Neural cell (in vitro differentiated cells): ENCODE measurements at regions not wholly inside any gene's neighbourhood (a gene's known extent, or its start where the extent isn't known, plus 50 kb on each side); places are given as distances from the start of the nearest gene placed in this dataset.

ENCODE experiments used
- H2AFZ ChIP-seq: fragments of 200-600, 300-800 bp; sonication (generic), shearing (Covaris generic); 2 replicates; pipeline ENCODE4 v1.6.0; 2014; ENCODE audit warnings: low read depth, mild to moderate bottlenecking, antibody characterized with exemption, low read length, moderate library complexity
- H3F3A ChIP-seq: fragments of 200-600 bp; shearing (Covaris generic); 2 replicates; pipeline ENCODE4 v1.6.1; 2016; ENCODE audit warnings: mild to moderate bottlenecking, moderate library complexity, mixed read lengths, antibody characterized with exemption, low read length; ENCODE audit not compliant: insufficient read depth, poor library complexity, severe bottlenecking
- H3K27ac ChIP-seq: fragments of 200-600, 300-800 bp; sonication (generic), shearing (Covaris generic); 2 replicates; pipeline ENCODE4 v1.5.1; 2014; ENCODE audit warnings: mild to moderate bottlenecking, low read length, moderate library complexity
- H3K27me3 ChIP-seq: fragments of 300-800, 200-600 bp; sonication (generic), shearing (Covaris generic); 2 replicates; pipeline ENCODE4 v1.6.0; 2014; ENCODE audit warnings: mild to moderate bottlenecking, low read depth, low read length, moderate library complexity; ENCODE audit not compliant: insufficient read depth
- H3K36me3 ChIP-seq: fragments of 300-800, 200-600 bp; sonication (generic), shearing (Covaris generic); 2 replicates; pipeline ENCODE4 v1.5.1; 2014; ENCODE audit warnings: mild to moderate bottlenecking, antibody characterized with exemption, low read length, moderate library complexity; ENCODE audit not compliant: insufficient read depth
- H3K4me2 ChIP-seq: fragments of 300-800, 200-600 bp; sonication (generic), shearing (Covaris generic); 2 replicates; pipeline ENCODE4 v1.6.0; 2014; ENCODE audit warnings: mild to moderate bottlenecking, low read length
- H3K4me3 ChIP-seq: fragments of 300-800, 200-600 bp; sonication (generic), shearing (Covaris generic); 2 replicates; pipeline ENCODE4 v1.5.1; 2014; ENCODE audit warnings: mild to moderate bottlenecking, low read length, moderate library complexity
- H3K79me2 ChIP-seq: fragments of 200-600 bp; shearing (Covaris generic); replicated peaks from 2 replicates; pipeline ENCODE4 v1.6.0; 2014; ENCODE audit warnings: mild to moderate bottlenecking, low read length, moderate library complexity; ENCODE audit not compliant: insufficient read depth
- H3K9ac ChIP-seq: fragments of 300-800, 200-600 bp; sonication (generic), shearing (Covaris generic); 2 replicates; pipeline ENCODE4 v1.6.1; 2016; ENCODE audit warnings: mild to moderate bottlenecking, low read length, mixed read lengths
- H3K9me2 ChIP-seq: fragments of 200-600 bp; shearing (Covaris generic); 2 replicates; pipeline ENCODE4 v1.6.1; 2016; ENCODE audit warnings: mild to moderate bottlenecking, low read length, mixed read lengths; ENCODE audit not compliant: insufficient read depth
- H3K9me3 ChIP-seq: fragments of 200-600, 300-800 bp; sonication (generic), shearing (Covaris generic); 2 replicates; pipeline ENCODE4 v1.6.1; 2016; ENCODE audit warnings: mild to moderate bottlenecking, mixed run types, low read length, moderate library complexity, mixed read lengths
- H4K20me1 ChIP-seq: fragments of 200-600 bp; shearing (Covaris generic); 2 replicates; pipeline ENCODE4 v1.6.1; 2016; ENCODE audit warnings: mild to moderate bottlenecking, mixed run types; ENCODE audit not compliant: insufficient read depth
- CTCF ChIP-seq: fragments of 450-650 bp; IDR thresholded peaks from 2 replicates; pipeline ENCODE4 v1.5.1; 2014; ENCODE audit warnings: antibody characterized with exemption, mild to moderate bottlenecking, moderate library complexity; ENCODE audit not compliant: poor library complexity, severe bottlenecking
- EP300 ChIP-seq: fragments of 450-650 bp; conservative IDR thresholded peaks from 2 replicates; pipeline ENCODE4 v1.6.1; 2014; ENCODE audit warnings: antibody characterized with exemption, mild to moderate bottlenecking, moderate library complexity; ENCODE audit not compliant: poor library complexity, severe bottlenecking
- EZH2 ChIP-seq: fragments of 200-600, 300-800 bp; shearing (Covaris generic), sonication (generic); IDR thresholded peaks from 2 replicates; pipeline ENCODE4 v1.6.1; 2014; ENCODE audit warnings: antibody characterized with exemption, low read length, borderline replicate concordance, mild to moderate bottlenecking; ENCODE audit not compliant: insufficient read depth, poor library complexity, severe bottlenecking
- MXI1 ChIP-seq: fragments of 450-650 bp; conservative IDR thresholded peaks from 2 replicates; pipeline ENCODE4 v1.6.1; 2014; ENCODE audit warnings: antibody characterized with exemption, mild to moderate bottlenecking; ENCODE audit not compliant: poor library complexity, severe bottlenecking
- POLR2AphosphoS5 ChIP-seq: IDR thresholded peaks from 2 replicates; pipeline ENCODE4 v1.6.1; 2012
- RAD21 ChIP-seq: fragments of 450-650 bp; conservative IDR thresholded peaks from 2 replicates; pipeline ENCODE4 v1.6.1; 2014; ENCODE audit warnings: antibody characterized with exemption, mild to moderate bottlenecking, moderate library complexity
- SMC3 ChIP-seq: fragments of 450-650 bp; conservative IDR thresholded peaks from 2 replicates; pipeline ENCODE4 v1.6.1; 2014; ENCODE audit warnings: antibody characterized with exemption, mild to moderate bottlenecking, moderate library complexity; ENCODE audit not compliant: poor library complexity
- TAF1 ChIP-seq: IDR thresholded peaks from 2 replicates; pipeline ENCODE4 v1.6.1; 2012; ENCODE audit warnings: low read depth
- TF ChIP-seq, protein P1 (sequence below): IDR thresholded peaks from 2 replicates; pipeline ENCODE4 v1.6.1; 2012; ENCODE audit warnings: borderline replicate concordance

- Histone ChIP-seq H3K9me2 (no peaks in the 10 kb centered on the region), H2AFZ (no peak overlapping the region), H4K20me1 (no peaks in the 10 kb centered on the region), H3K4me3 (no peak overlapping the region), H3F3A (no peaks in the 10 kb centered on the region), H3K9me3 (no peaks in the 10 kb centered on the region), H3K79me2 (no peaks in the 10 kb centered on the region), H3K9ac (no peak overlapping the region), H3K4me2 (no peak overlapping the region), H3K36me3 (no peaks in the 10 kb centered on the region), H3K27me3 (no peaks in the 10 kb centered on the region), H3K27ac (no peak overlapping the region)
- TF ChIP-seq CTCF (no peak), MXI1 (no peak), POLR2AphosphoS5 (no peak), SMC3 (no peak), EP300 (no peak), EZH2 (no peak), TAF1 (no peak), RAD21 (no peak)
- TF ChIP-seq, protein P1, sequence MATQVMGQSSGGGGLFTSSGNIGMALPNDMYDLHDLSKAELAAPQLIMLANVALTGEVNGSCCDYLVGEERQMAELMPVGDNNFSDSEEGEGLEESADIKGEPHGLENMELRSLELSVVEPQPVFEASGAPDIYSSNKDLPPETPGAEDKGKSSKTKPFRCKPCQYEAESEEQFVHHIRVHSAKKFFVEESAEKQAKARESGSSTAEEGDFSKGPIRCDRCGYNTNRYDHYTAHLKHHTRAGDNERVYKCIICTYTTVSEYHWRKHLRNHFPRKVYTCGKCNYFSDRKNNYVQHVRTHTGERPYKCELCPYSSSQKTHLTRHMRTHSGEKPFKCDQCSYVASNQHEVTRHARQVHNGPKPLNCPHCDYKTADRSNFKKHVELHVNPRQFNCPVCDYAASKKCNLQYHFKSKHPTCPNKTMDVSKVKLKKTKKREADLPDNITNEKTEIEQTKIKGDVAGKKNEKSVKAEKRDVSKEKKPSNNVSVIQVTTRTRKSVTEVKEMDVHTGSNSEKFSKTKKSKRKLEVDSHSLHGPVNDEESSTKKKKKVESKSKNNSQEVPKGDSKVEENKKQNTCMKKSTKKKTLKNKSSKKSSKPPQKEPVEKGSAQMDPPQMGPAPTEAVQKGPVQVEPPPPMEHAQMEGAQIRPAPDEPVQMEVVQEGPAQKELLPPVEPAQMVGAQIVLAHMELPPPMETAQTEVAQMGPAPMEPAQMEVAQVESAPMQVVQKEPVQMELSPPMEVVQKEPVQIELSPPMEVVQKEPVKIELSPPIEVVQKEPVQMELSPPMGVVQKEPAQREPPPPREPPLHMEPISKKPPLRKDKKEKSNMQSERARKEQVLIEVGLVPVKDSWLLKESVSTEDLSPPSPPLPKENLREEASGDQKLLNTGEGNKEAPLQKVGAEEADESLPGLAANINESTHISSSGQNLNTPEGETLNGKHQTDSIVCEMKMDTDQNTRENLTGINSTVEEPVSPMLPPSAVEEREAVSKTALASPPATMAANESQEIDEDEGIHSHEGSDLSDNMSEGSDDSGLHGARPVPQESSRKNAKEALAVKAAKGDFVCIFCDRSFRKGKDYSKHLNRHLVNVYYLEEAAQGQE: no peak
Measured at GRCh38 chr5:159644053-159644452, 272.2 kb upstream of the ADRA1B start.

DNA sequence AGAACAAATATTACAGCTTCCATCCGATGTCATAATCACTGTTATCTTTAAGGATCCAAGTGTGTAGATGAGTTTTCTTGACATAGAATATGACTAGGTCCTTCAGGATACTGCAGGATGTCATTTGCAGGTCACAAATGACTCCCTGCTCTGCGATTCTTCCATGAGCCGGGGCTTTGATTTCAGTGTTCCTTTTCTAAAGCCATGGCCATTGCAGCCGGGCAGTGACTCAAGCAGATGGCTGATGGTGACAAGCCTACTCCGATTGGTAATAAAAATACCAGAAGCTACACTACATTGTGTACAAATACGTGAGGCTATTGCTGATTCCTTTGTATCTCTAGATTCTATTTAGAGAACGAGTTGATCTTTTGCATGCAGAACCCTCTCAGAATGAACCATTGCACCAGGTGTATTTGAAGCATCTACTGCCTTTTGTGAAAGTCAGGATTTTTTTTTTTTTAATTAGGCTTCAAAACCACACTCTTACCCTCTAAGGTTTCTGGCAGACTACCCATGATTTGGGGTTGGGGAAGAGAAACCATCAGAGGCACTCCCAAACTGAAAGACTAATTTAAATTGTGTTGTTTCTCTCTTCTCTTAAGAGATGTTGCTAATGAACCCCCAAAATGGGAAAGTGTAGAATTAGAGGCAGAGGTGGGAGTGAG lies 271.0 kb upstream of the ADRA1B start:
- Histone ChIP-seq H3F3A (no peaks in the 10 kb centered on the region), H3K79me2 (no peaks in the 10 kb centered on the region), H3K4me3 (no peak overlapping the region), H3K36me3 (no peaks in the 10 kb centered on the region), H3K4me2 (no peak overlapping the region), H2AFZ (no peak overlapping the region), H3K9me2 (no peaks in the 10 kb centered on the region), H3K9me3 (no peaks in the 10 kb centered on the region), H3K27me3 (no peaks in the 10 kb centered on the region), H3K27ac (no peak overlapping the region), H4K20me1 (no peaks in the 10 kb centered on the region), H3K9ac (no peak overlapping the region)
- no peak for TF ChIP-seq EP300
- TF ChIP-seq, protein P1: no peak
- no peak for TF ChIP-seq EZH2
- no peak for TF ChIP-seq POLR2AphosphoS5
- TF ChIP-seq MXI1: no peak
- no peak for TF ChIP-seq RAD21
- no peak for TF ChIP-seq CTCF
- no peak for TF ChIP-seq TAF1
- TF ChIP-seq SMC3: no peak
